CD14-positive monocyte (primary cell): ENCODE measurements at regions not wholly inside any gene's neighbourhood (a gene's known extent, or its start where the extent isn't known, plus 50 kb on each side); places are given as distances from the start of the nearest gene placed in this dataset.

ENCODE experiments used
- DNase-seq, 3 donors: peaks; one replicate each; pipeline ENCODE4 v3.0.0-alpha.2; 2011 to 2022
- H2AFZ ChIP-seq: 2 replicates; pipeline ENCODE4 v1.6.0; 2012; ENCODE audit warnings: mild to moderate bottlenecking, low read depth, low read length, inconsistent platforms; ENCODE audit not compliant: insufficient read depth, poor library complexity, severe bottlenecking
- H3K27ac ChIP-seq, 2 donors: 1 replicate in 1 of 2; 2 replicates in 1 of 2; pipeline ENCODE4 v1.5.1; 2012 to 2013; ENCODE audit warnings: low read length in 2 of 2, control low read depth in 1 of 2, inconsistent platforms in 1 of 2, low read depth in 1 of 2, mild to moderate bottlenecking in 1 of 2
- H3K27me3 ChIP-seq, 2 donors: one replicate each; pipeline versions ENCODE4 v1.6.0 to v1.6.1; 2011 to 2013; ENCODE audit warnings: low read length in 2 of 2; ENCODE audit not compliant: control insufficient read depth in 2 of 2, insufficient read depth in 2 of 2
- H3K36me3 ChIP-seq, 2 donors: replicated peaks in 1 of 2; 1 replicate in 1 of 2; 2 replicates in 1 of 2; pipeline versions ENCODE4 v1.5.1 to v1.6.1; 2012 to 2013; ENCODE audit warnings: low read length in 2 of 2, control low read depth in 1 of 2, inconsistent platforms in 1 of 2, mild to moderate bottlenecking in 1 of 2; ENCODE audit not compliant: insufficient read depth in 2 of 2, control insufficient read depth in 1 of 2
- H3K4me1 ChIP-seq, 2 donors: 1 replicate in 1 of 2; 2 replicates in 1 of 2; pipeline versions ENCODE4 v1.5.1 to v1.6.1; 2012 to 2013; ENCODE audit warnings: low read length in 2 of 2, control low read depth in 1 of 2, inconsistent platforms in 1 of 2, mild to moderate bottlenecking in 1 of 2, moderate library complexity in 1 of 2; ENCODE audit not compliant: insufficient read depth in 2 of 2, control insufficient read depth in 1 of 2
- H3K4me2 ChIP-seq: replicated peaks from 2 replicates; pipeline ENCODE3; 2012; ENCODE audit warnings: low read length, moderate library complexity, mild to moderate bottlenecking; ENCODE audit not compliant: poor library complexity, severe bottlenecking; ENCODE audit errors: extremely low read depth
- H3K4me3 ChIP-seq, 3 experiments: fragments of 200-600 bp in 1 of 3; sonication (generic) in 1 of 3; replicated peaks in 1 of 3; 1 replicate in 2 of 3; 2 replicates in 1 of 3; pipeline ENCODE4 v1.5.1; 2011 to 2013; ENCODE audit warnings: low read length in 3 of 3, mild to moderate bottlenecking in 3 of 3, control low read depth in 2 of 3, low read depth in 2 of 3, inconsistent platforms in 1 of 3, moderate library complexity in 1 of 3
- H3K79me2 ChIP-seq: 2 replicates; pipeline ENCODE4 v1.6.0; 2012; ENCODE audit warnings: mild to moderate bottlenecking, control low read depth, inconsistent platforms, low read length, moderate library complexity; ENCODE audit not compliant: insufficient read depth
- H3K9ac ChIP-seq: 2 replicates; pipeline ENCODE4 v1.6.0; 2017; ENCODE audit warnings: low read length, mild to moderate bottlenecking; ENCODE audit not compliant: insufficient read depth, poor library complexity, severe bottlenecking
- H3K9me3 ChIP-seq, 2 donors: replicated peaks in 1 of 2; 1 replicate in 1 of 2; 2 replicates in 1 of 2; pipeline versions ENCODE4 v1.5.1 to v1.6.1; 2012 to 2013; ENCODE audit warnings: low read length in 2 of 2, control low read depth in 1 of 2; ENCODE audit not compliant: control insufficient read depth in 1 of 2, insufficient read depth in 1 of 2
- H4K20me1 ChIP-seq: 2 replicates; pipeline ENCODE4 v1.6.0; 2012; ENCODE audit warnings: mild to moderate bottlenecking, low read length, control low read depth, moderate library complexity; ENCODE audit not compliant: insufficient read depth
- H3K27ac Mint-ChIP-seq, 7 donors: one replicate each; pipeline ENCODE4 v1.8.0; 2020; ENCODE audit warnings: mild to moderate bottlenecking in 7 of 7, mixed read lengths in 7 of 7, moderate library complexity in 6 of 7, inconsistent platforms in 2 of 7
- H3K27me3 Mint-ChIP-seq, 3 donors: one replicate each; pipeline ENCODE4 v1.8.0; 2021 to 2022; ENCODE audit warnings: low read depth in 3 of 3, mild to moderate bottlenecking in 3 of 3, mixed read lengths in 3 of 3, moderate library complexity in 3 of 3, inconsistent platforms in 1 of 3
- H3K36me3 Mint-ChIP-seq, 2 donors: one replicate each; pipeline ENCODE4 v1.8.0; 2020; ENCODE audit warnings: mixed read lengths in 2 of 2, inconsistent platforms in 1 of 2, mild to moderate bottlenecking in 1 of 2
- H3K4me1 Mint-ChIP-seq: one replicate; pipeline ENCODE4 v1.8.0; 2020; ENCODE audit warnings: mild to moderate bottlenecking, mixed read lengths
- H3K4me3 Mint-ChIP-seq, 2 donors: one replicate each; pipeline ENCODE4 v1.8.0; 2020; ENCODE audit warnings: mild to moderate bottlenecking in 2 of 2, mixed read lengths in 2 of 2, moderate library complexity in 1 of 2
- H3K9me3 Mint-ChIP-seq, 7 donors: one replicate each; pipeline ENCODE4 v1.8.0; 2020 to 2022; ENCODE audit warnings: mixed read lengths in 7 of 7, mild to moderate bottlenecking in 6 of 7, moderate library complexity in 6 of 7, inconsistent platforms in 2 of 7
- CTCF ChIP-seq: fragments of 200-600 bp; IDR thresholded peaks from one replicate; pipeline ENCODE4 v1.8.0; 2022; ENCODE audit warnings: antibody characterized with exemption, mild to moderate bottlenecking
- WGBS: methylation state at CpG from one replicate; pipeline ENCODE4 v1.1.5; 2013; ENCODE audit warnings: missing lambda C conversion rate; ENCODE audit not compliant: insufficient coverage; 5-methylcytosine and 5-hydroxymethylcytosine counted together
- intact Hi-C, 2 donors: fragments of 100-400 bp; cut with micrococcal nuclease; formaldehyde crosslinking; loops; one replicate each; pipeline versions ENCODE4 v1.15.0 to v1.15.1; 2023

GRCh38 chr2:198483051-198483450 is 678.7 kb downstream of the PLCL1 start:
- peaks cover 0 to 2% (median 0%) of the 10 kb centered on the region in 3 donors for H3K27me3 Mint-ChIP-seq
- Histone ChIP-seq H3K27ac (no peak overlapping the region), H3K4me2 (no peak overlapping the region), H3K4me3 (no peak overlapping the region), H3K9me3 (no peaks in the 10 kb centered on the region), H3K79me2 (no peaks in the 10 kb centered on the region), H3K4me1 (no peaks in the 10 kb centered on the region), H3K36me3 (no peaks in the 10 kb centered on the region), H3K27me3 (no peaks in the 10 kb centered on the region), H2AFZ (no peak overlapping the region), H3K9ac (no peak overlapping the region), H4K20me1 (no peaks in the 10 kb centered on the region)
- DNase-seq: no peak
- WGBS: 100% methylated on average over 1 of the region's 2 CpGs
- no peaks in the 10 kb centered on the region for H3K4me1 Mint-ChIP-seq
- H3K9me3 Mint-ChIP-seq: no peaks in the 10 kb centered on the region
- TF ChIP-seq CTCF: no peak
- no peak overlapping the region for H3K4me3 Mint-ChIP-seq
- no peak overlapping the region for H3K27ac Mint-ChIP-seq
- intact Hi-C loops: no loop called here
- no peaks in the 10 kb centered on the region for H3K36me3 Mint-ChIP-seq

- Histone ChIP-seq H3K9ac (no peak overlapping the region), H3K79me2 (no peaks in the 10 kb centered on the region), H3K27me3 (no peaks in the 10 kb centered on the region), H3K4me2 (no peak overlapping the region), H3K36me3 (no peaks in the 10 kb centered on the region), H4K20me1 (no peaks in the 10 kb centered on the region), H3K9me3 (no peaks in the 10 kb centered on the region), H3K4me1 (no peaks in the 10 kb centered on the region), H3K27ac (no peak overlapping the region), H2AFZ (no peak overlapping the region), H3K4me3 (no peak overlapping the region)
- WGBS: no CpG with 5 or more reads among the region's 2 CpGs
- Mint-ChIP-seq H3K4me1 (no peaks in the 10 kb centered on the region), H3K27ac (no peak overlapping the region), H3K36me3 (no peaks in the 10 kb centered on the region), H3K4me3 (no peak overlapping the region), H3K27me3 (no peaks in the 10 kb centered on the region), H3K9me3 (no peaks in the 10 kb centered on the region)
- no peak for TF ChIP-seq CTCF
- intact Hi-C loops: no loop called here
- DNase-seq: no peak
These were observed 674.7 kb downstream of the PLCL1 start for GRCh38 chr2:198479065-198479464.
